HL-60 (cell line): ENCODE measurements at regions not wholly inside any gene's neighbourhood (a gene's known extent, or its start where the extent isn't known, plus 50 kb on each side); places are given as distances from the start of the nearest gene placed in this dataset.

Source experiments
- DNase-seq, 2 experiments: peaks; one replicate each; pipeline ENCODE4 v3.0.0-alpha.2; 2010 to 2020; ENCODE audit warnings: low read depth in 1 of 2, low spot score in 1 of 2
- H3K27ac ChIP-seq: fragments of 250-450 bp; sonication (Bioruptor Pico); replicated peaks from 2 replicates; pipeline ENCODE4 v1.5.1; 2020; ENCODE audit warnings: mild to moderate bottlenecking, moderate library complexity
- H3K27me3 ChIP-seq: fragments of 250-450 bp; sonication (Bioruptor Pico); 2 replicates; pipeline ENCODE4 v1.5.1; 2021; ENCODE audit warnings: mild to moderate bottlenecking, moderate library complexity; ENCODE audit not compliant: insufficient read depth, poor library complexity, severe bottlenecking
- H3K4me3 ChIP-seq: replicated peaks from 2 replicates; pipeline ENCODE4 v1.5.1; 2011; ENCODE audit warnings: mild to moderate bottlenecking, control low read depth, low read length; ENCODE audit not compliant: insufficient read depth
- GABPA ChIP-seq: IDR thresholded peaks from 2 replicates; pipeline ENCODE4 v1.6.1; 2012; ENCODE audit warnings: low read depth
- POLR2AphosphoS5 ChIP-seq: IDR thresholded peaks from 2 replicates; pipeline ENCODE4 v1.6.1; 2012; ENCODE audit warnings: low read depth
- SPI1 ChIP-seq: IDR thresholded peaks from 2 replicates; pipeline ENCODE4 v1.6.1; 2012; ENCODE audit warnings: low read depth, mild to moderate bottlenecking, borderline replicate concordance
- TF ChIP-seq, protein P1 (sequence below): IDR thresholded peaks from one replicate; pipeline ENCODE4 v1.5.1; 2011; ENCODE audit warnings: low read length, control low read depth, inconsistent platforms; ENCODE audit not compliant: insufficient read depth
- TF ChIP-seq, protein P2 (sequence below): IDR thresholded peaks from 2 replicates; pipeline ENCODE4 v1.6.1; 2012; ENCODE audit warnings: low read depth; ENCODE audit not compliant: insufficient replicate concordance

DNA sequence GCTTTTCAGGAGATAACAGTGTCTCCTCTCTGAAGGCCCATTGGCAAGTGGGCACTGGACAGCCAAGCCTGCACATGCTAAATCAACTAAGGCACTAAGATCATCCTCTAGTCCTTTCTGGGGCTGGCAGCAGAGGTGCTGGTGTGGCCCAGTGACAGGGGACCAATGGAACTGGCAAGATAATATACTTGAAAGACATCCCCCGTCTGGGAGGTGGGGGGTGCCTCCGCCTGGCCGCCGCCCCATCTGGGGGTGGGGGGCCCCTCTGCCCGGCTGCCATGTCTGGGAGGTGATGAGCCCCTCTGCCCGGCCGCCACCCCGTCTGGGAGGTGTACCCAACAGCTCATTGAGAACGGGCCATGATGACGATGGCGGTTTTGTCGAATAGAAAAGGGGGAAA is 223.3 kb downstream of the UNC5CL start:
- no peak for TF ChIP-seq POLR2AphosphoS5
- H3K27me3 ChIP-seq, result no peaks in the 10 kb centered on the region

DNA sequence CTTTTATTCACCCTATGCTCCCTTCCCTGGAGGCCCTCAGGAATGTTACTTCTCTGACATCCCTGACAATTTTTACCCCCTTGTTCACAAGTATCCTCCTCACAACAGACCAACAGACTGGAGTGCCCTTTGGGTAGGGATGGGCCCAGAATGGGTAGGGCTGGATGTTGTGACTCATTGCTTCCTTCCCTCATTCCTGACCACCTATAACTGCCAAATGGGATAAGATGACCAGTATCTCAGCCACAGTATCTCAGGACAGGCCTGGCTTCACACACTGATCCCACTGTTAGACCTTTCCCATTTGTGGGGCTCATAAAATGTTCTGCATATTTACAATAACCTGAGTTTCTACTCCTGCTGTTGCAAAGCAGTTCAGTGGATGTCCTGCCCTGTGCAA is 223.0 kb upstream of the LRFN2 start:
- TF ChIP-seq, protein P1, sequence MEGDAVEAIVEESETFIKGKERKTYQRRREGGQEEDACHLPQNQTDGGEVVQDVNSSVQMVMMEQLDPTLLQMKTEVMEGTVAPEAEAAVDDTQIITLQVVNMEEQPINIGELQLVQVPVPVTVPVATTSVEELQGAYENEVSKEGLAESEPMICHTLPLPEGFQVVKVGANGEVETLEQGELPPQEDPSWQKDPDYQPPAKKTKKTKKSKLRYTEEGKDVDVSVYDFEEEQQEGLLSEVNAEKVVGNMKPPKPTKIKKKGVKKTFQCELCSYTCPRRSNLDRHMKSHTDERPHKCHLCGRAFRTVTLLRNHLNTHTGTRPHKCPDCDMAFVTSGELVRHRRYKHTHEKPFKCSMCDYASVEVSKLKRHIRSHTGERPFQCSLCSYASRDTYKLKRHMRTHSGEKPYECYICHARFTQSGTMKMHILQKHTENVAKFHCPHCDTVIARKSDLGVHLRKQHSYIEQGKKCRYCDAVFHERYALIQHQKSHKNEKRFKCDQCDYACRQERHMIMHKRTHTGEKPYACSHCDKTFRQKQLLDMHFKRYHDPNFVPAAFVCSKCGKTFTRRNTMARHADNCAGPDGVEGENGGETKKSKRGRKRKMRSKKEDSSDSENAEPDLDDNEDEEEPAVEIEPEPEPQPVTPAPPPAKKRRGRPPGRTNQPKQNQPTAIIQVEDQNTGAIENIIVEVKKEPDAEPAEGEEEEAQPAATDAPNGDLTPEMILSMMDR, result no peak
- TF ChIP-seq SPI1 (no peak), POLR2AphosphoS5 (no peak), GABPA (no peak)
- TF ChIP-seq, protein P2, sequence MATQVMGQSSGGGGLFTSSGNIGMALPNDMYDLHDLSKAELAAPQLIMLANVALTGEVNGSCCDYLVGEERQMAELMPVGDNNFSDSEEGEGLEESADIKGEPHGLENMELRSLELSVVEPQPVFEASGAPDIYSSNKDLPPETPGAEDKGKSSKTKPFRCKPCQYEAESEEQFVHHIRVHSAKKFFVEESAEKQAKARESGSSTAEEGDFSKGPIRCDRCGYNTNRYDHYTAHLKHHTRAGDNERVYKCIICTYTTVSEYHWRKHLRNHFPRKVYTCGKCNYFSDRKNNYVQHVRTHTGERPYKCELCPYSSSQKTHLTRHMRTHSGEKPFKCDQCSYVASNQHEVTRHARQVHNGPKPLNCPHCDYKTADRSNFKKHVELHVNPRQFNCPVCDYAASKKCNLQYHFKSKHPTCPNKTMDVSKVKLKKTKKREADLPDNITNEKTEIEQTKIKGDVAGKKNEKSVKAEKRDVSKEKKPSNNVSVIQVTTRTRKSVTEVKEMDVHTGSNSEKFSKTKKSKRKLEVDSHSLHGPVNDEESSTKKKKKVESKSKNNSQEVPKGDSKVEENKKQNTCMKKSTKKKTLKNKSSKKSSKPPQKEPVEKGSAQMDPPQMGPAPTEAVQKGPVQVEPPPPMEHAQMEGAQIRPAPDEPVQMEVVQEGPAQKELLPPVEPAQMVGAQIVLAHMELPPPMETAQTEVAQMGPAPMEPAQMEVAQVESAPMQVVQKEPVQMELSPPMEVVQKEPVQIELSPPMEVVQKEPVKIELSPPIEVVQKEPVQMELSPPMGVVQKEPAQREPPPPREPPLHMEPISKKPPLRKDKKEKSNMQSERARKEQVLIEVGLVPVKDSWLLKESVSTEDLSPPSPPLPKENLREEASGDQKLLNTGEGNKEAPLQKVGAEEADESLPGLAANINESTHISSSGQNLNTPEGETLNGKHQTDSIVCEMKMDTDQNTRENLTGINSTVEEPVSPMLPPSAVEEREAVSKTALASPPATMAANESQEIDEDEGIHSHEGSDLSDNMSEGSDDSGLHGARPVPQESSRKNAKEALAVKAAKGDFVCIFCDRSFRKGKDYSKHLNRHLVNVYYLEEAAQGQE, result no peak
- no peak for DNase-seq
- Histone ChIP-seq H3K27ac (no peak overlapping the region), H3K27me3 (no peaks in the 10 kb centered on the region), H3K4me3 (no peak overlapping the region)

More for the DNA sequence above, 223.3 kb downstream of the UNC5CL start:
- Histone ChIP-seq H3K27ac (no peak overlapping the region), H3K4me3 (no peak overlapping the region)
- DNase-seq, result no peak

DNA sequence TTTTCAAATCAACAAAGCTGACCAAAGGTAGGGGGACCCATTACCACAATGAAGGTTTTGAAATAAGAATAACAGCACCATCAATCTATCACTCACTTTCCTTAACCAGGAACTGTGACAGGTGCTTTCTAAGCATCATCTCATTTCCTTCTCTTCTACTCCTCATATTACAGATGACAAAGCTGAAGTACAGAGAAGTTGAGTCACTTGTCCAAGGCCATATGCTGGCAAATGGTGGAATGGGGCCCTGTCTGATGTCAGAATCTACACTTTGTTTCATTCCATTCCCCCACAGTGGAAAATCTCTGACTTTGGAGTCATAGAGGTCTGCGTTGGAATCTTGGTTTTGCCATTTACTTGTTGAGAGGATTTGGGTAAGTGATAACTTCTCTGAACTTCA is 222.5 kb upstream of the LRFN2 start:
- no peak for DNase-seq
- no peak overlapping the region for H3K27ac ChIP-seq
- no peaks in the 10 kb centered on the region for H3K27me3 ChIP-seq
- H3K4me3 ChIP-seq, result no peak overlapping the region
- TF ChIP-seq SPI1 (no peak), GABPA (no peak), POLR2AphosphoS5 (no peak)
- TF ChIP-seq, protein P1, result no peak
- TF ChIP-seq, protein P2, result no peak

DNA sequence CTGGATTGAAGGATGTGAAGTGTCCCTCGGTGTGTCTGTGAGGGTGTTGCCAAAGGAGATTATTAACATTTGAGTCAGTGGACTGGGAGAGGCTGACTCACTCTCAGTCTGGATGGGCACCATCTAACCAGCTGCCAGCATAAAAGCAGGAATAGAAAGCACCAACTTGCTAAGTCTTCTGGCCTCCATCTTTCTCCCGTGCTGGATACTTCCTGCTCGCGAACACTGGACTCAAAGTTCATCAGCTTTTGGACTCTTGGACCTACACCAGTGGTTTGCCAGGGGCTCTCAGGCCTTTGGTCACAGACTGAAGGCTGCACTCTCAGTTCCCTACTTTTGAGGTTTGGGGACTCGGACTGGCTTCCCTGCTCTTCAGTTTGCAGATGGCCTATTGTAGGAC is 220.3 kb upstream of the LRFN2 start:
- Histone ChIP-seq H3K27me3 (no peaks in the 10 kb centered on the region), H3K4me3 (no peak overlapping the region), H3K27ac (no peak overlapping the region)
- TF ChIP-seq POLR2AphosphoS5 (no peak), SPI1 (no peak), GABPA (no peak)
- TF ChIP-seq, protein P2, result no peak
- TF ChIP-seq, protein P1, result no peak
- DNase-seq, result no peak
